MM.1S (cell line): ENCODE measurements at regions not wholly inside any gene's neighbourhood (a gene's known extent, or its start where the extent isn't known, plus 50 kb on each side); places are given as distances from the start of the nearest gene placed in this dataset.

ENCODE experiments used
- CTCF ChIP-seq: fragments of 300-600 bp; sonication (generic); IDR thresholded peaks from 2 replicates; pipeline ENCODE4 v1.5.1; 2016; ENCODE audit warnings: antibody characterized with exemption, low read length, mixed read lengths
- EZH2 ChIP-seq: fragments of 300-600 bp; sonication (generic); optimal IDR thresholded peaks from 2 replicates; pipeline ENCODE3; 2017; ENCODE audit warnings: low read depth, mild to moderate bottlenecking, antibody characterized with exemption, low read length, mixed read lengths

DNA sequence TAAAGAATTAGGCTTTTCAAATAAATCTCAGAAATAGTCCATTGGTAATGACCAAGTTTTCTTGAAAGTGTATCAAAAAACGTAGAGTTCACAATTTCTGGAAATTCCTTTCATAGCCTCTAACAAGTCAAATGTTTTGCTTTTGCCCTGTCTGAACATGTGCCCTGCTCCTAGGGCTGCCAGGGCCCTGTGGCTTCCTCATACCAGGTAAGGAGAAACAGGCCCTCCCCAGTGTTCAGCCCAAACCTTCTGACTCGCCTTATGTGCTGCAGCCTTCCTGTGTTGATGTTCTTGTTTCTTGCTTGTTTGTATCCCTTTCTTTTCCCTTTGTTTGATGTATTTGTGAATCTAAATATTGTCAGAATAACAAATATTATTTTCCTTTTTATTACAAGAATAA lies 146.1 kb upstream of the PACRGL start:
- no peak for TF ChIP-seq CTCF
- no peak for TF ChIP-seq EZH2
